ENCODE measurements at regions not wholly inside any gene's neighbourhood (a gene's known extent, or its start where the extent isn't known, plus 50 kb on each side); places are given as distances from the start of the nearest gene placed in this dataset.

DNA sequence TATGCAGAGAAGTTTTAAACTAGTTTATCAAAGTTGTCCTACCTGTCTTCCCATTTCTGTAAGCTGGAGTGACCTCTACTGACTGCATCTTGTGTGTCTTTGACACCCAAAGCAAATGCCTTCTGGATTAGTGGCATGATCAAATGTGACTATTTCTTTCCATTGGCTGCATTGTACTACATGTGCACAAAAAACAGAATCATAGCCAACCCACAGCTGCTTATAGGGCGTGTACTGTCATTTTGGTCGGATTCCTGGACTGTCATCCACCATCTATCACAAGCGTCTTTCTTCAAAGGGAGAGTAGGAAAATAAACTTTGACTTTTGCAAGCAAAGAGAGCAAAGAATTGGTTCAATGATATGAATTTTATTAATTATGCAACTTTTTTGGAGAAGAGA is 310.6 kb downstream of the MAP2K6 start:
- TF ChIP-seq, protein P1, sequence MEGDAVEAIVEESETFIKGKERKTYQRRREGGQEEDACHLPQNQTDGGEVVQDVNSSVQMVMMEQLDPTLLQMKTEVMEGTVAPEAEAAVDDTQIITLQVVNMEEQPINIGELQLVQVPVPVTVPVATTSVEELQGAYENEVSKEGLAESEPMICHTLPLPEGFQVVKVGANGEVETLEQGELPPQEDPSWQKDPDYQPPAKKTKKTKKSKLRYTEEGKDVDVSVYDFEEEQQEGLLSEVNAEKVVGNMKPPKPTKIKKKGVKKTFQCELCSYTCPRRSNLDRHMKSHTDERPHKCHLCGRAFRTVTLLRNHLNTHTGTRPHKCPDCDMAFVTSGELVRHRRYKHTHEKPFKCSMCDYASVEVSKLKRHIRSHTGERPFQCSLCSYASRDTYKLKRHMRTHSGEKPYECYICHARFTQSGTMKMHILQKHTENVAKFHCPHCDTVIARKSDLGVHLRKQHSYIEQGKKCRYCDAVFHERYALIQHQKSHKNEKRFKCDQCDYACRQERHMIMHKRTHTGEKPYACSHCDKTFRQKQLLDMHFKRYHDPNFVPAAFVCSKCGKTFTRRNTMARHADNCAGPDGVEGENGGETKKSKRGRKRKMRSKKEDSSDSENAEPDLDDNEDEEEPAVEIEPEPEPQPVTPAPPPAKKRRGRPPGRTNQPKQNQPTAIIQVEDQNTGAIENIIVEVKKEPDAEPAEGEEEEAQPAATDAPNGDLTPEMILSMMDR (IDR thresholded peaks at IDR 0.05), result no peak
- TF ChIP-seq POLR2A (IDR thresholded peaks at IDR 0.05), result no peak
